Non-pigmented ciliary epithelial cell (primary cell): ENCODE measurements at regions not wholly inside any gene's neighbourhood (a gene's known extent, or its start where the extent isn't known, plus 50 kb on each side); places are given as distances from the start of the nearest gene placed in this dataset.
"Not testable (repeated sequence)": the region's sequence is repeated elsewhere in the genome, so short reads cannot be mapped to it uniquely, and the experiment has no call there.

ENCODE experiments used
- DNase-seq: peaks from one replicate; pipeline ENCODE4 v3.0.0-alpha.2; 2010; ENCODE audit warnings: low read depth

DNA sequence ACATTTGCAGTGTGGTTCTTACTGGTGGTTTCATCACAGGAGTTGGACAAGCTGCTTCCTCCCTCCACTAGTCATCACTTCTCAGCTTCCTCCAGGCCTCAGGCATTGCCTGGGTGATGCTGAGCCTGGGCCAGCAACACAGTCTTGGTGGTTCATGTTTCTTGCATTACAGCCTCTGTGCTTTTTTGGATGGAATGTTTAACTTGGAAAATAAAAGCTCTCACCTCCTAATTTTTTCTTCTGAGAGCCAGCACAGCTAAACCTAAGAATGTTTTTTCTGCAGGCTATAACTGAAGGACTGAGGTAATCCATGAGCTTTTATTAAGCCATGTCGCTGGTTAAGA, 66.1 kb upstream of the RHOU start:
- no peak for DNase-seq

DNA sequence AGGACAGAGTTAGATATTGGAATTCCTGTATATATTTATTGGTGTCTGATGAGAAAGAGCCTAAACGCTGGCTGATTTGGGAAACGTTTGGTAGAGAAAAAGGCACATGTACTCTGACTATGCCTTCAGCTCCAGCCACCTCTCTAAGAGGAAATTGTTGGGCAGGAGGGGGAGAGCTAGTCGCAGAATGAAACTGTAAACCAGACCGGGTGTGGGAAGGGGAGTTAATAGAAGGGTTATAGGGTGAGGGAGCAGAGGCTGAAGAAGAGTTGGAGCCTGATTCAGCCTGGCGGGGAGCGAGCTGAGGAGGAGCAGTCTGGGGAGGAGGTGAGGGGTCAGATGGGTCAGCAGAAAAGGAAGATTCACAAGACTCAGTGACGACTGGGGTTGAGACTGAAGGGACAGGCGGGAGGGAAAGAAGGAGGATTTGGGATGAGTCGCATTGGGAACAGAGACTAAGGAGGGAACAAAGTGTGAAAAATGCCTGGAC, 54.2 kb upstream of the RHOU start:
- not testable (repeated sequence) for DNase-seq

DNA sequence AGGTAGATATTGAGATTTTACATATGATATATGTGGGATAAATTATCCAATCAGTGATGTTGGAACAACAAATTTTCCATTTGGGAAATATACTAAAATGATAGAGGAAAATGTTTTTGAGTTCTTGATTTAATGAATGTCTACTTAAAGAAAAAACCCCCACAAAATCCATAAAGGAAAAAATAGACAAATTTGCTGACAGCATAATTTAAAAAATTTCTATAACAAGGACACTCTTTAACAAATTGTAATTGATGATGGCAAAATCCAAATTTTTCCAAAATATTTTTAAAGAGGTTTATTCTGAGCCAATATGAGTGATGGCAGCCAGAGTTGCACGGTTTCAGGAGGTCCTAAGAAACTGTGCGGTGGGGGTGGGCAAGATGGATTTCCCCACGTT, 51.9 kb upstream of the RHOU start:
- DNase-seq, result no peak

DNA sequence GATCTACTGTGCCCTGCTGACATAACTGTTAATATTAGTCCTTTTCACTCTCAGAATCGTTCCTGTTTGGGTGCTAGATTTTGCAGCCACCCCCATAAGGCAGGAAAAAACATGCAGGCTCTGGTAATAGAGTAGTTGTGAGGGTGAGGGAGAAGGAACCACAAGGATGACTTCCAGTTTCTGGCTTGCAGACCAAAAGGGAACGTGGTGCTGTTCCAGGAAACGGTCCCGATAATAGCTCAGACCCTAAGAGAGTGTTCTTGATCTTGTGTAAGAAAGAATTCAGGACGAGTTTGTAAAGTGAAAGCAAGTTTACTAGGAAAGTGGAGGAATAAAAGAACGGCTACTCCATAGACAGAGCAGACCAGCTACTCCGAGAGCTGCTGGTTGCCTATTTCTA, 50.7 kb upstream of the RHOU start:
- no peak for DNase-seq

DNA sequence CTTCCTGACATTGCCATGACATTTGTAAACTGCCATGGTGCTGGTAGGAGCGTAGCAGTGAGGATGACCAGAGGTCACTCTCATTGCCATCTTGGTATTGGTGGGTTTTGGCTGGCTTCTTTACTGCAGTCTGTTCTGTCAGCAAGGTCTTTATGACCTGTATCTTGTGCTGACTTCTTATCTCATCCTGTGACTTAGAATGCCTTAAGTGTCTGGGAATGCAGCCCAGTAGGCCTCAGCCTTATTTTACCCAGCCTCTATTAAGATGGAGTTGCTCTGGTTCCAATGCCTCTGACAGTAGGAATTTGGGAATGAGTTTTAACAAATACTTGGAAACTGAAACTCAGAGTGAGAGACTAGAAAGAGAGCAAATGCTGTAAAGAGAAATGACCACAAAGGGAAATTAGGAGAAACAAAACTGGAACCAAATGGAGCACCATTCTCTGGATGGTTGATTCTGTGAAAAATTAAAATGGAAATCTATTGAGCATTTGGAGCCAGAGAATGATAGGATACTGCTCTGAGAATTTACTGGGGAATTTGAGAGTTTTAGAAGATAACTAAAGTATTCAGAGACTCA, 50.1 kb upstream of the RHOU start:
- DNase-seq, result no peak
